WTC11 (cell line): ENCODE measurements at regions not wholly inside any gene's neighbourhood (a gene's known extent, or its start where the extent isn't known, plus 50 kb on each side); places are given as distances from the start of the nearest gene placed in this dataset.

Experiments used
- ATAC-seq: fragments of 200-7000 bp; cut with Tn5 transposase; 2 replicates; pipeline ENCODE4 v1.10.0; 2021; ENCODE audit warnings: mild to moderate bottlenecking, moderate library complexity
- CTCF ChIA-PET: fragments of 300-600 bp; sonication (Branson Sonifier 250); formaldehyde crosslinking; loops from one replicate; lab custom pipeline; 2021; ENCODE audit warnings: antibody characterized with exemption; lab: Charles Lee
- POLR2A ChIA-PET: fragments of 350-600 bp; sonication (Branson Sonifier 250); formaldehyde crosslinking; loops from one replicate; lab custom pipeline; 2021; ENCODE audit warnings: antibody characterized with exemption; lab: Charles Lee
- DNase-seq: peaks from one replicate; pipeline ENCODE4 v3.0.0; 2021; ENCODE audit warnings: low spot score
- H3K27ac Mint-ChIP-seq: 2 replicates; pipeline ENCODE4 v1.8.0; 2021; ENCODE audit warnings: mixed read lengths
- H3K27me3 Mint-ChIP-seq: 2 replicates; pipeline ENCODE4 v1.8.0; 2021; ENCODE audit warnings: low read depth, mild to moderate bottlenecking, moderate library complexity, mixed read lengths
- H3K36me3 Mint-ChIP-seq: 2 replicates; pipeline ENCODE4 v1.8.0; 2021; ENCODE audit warnings: mixed read lengths
- H3K4me1 Mint-ChIP-seq: 2 replicates; pipeline ENCODE4 v1.8.0; 2022; ENCODE audit warnings: mixed read lengths
- H3K4me3 Mint-ChIP-seq: 2 replicates; pipeline ENCODE4 v1.8.0; 2021; ENCODE audit warnings: mild to moderate bottlenecking, moderate library complexity, mixed read lengths
- H3K9me3 Mint-ChIP-seq: 2 replicates; pipeline ENCODE4 v1.8.0; 2021; ENCODE audit warnings: mixed read lengths
- CBFB ChIP-seq: sonication (generic); formaldehyde crosslinking; IDR thresholded peaks from 2 replicates; pipeline ENCODE4 v1.8.1; 2022; ENCODE audit warnings: mild to moderate bottlenecking, low read depth, missing genetic modification reagents
- CREB1 ChIP-seq: sonication (generic); formaldehyde crosslinking; IDR thresholded peaks from 2 replicates; pipeline ENCODE4 v1.8.0; 2023; ENCODE audit warnings: mild to moderate bottlenecking, missing genetic modification reagents
- ESRRA ChIP-seq: sonication (generic); formaldehyde crosslinking; IDR thresholded peaks from 2 replicates; pipeline ENCODE4 v1.8.1; 2022; ENCODE audit warnings: mild to moderate bottlenecking, missing genetic modification reagents, borderline replicate concordance
- FOXP1 ChIP-seq: sonication (generic); formaldehyde crosslinking; IDR thresholded peaks from 2 replicates; pipeline ENCODE4 v1.8.0; 2022; ENCODE audit warnings: missing genetic modification reagents, mild to moderate bottlenecking, moderate library complexity, borderline replicate concordance
- IRF2 ChIP-seq: sonication (generic); formaldehyde crosslinking; IDR thresholded peaks from 2 replicates; pipeline ENCODE4 v1.8.0; 2022; ENCODE audit warnings: low read depth, missing genetic modification reagents, borderline replicate concordance
- NFATC4 ChIP-seq: fragments of 250-450 bp; sonication (Bioruptor Pico); IDR thresholded peaks from 2 replicates; pipeline ENCODE4 v1.9.0; 2021; ENCODE audit warnings: mild to moderate bottlenecking
- NR3C1 ChIP-seq: sonication (generic); formaldehyde crosslinking; conservative IDR thresholded peaks from 2 replicates; pipeline ENCODE4 v1.8.1; 2023; ENCODE audit warnings: low read depth, mild to moderate bottlenecking, missing genetic modification reagents
- OVOL2 ChIP-seq: fragments of 250-450 bp; sonication (Bioruptor Pico); IDR thresholded peaks from 2 replicates; pipeline ENCODE4 v1.9.0; 2021; ENCODE audit warnings: mild to moderate bottlenecking, borderline replicate concordance
- PRRX2 ChIP-seq: fragments of 250-450 bp; sonication (Bioruptor Pico); IDR thresholded peaks from 2 replicates; pipeline ENCODE4 v1.8.0; 2021; ENCODE audit warnings: mild to moderate bottlenecking
- SMAD3 ChIP-seq: sonication (generic); formaldehyde crosslinking; IDR thresholded peaks from 2 replicates; pipeline ENCODE4 v1.8.0; 2022; ENCODE audit warnings: missing genetic modification reagents, mild to moderate bottlenecking, borderline replicate concordance
- TEAD4 ChIP-seq: sonication (generic); formaldehyde crosslinking; IDR thresholded peaks from 2 replicates; pipeline ENCODE4 v1.8.0; 2022; ENCODE audit warnings: mild to moderate bottlenecking, missing genetic modification reagents
- ZNF121 ChIP-seq: sonication (generic); formaldehyde crosslinking; IDR thresholded peaks from 2 replicates; pipeline ENCODE4 v1.8.0; 2023; ENCODE audit warnings: missing genetic modification reagents
- TF ChIP-seq, protein P1 (sequence below): sonication (generic); formaldehyde crosslinking; IDR thresholded peaks from 2 replicates; pipeline ENCODE4 v1.8.1; 2023; ENCODE audit warnings: mild to moderate bottlenecking, missing genetic modification reagents, borderline replicate concordance
- TF ChIP-seq, protein P2 (sequence below): sonication (generic); formaldehyde crosslinking; conservative IDR thresholded peaks from 2 replicates; pipeline ENCODE4 v1.8.1; 2023; ENCODE audit warnings: mild to moderate bottlenecking, low read depth, missing genetic modification reagents, moderate library complexity
- TF ChIP-seq, protein P3 (sequence below): fragments of 250-450 bp; sonication (Bioruptor Pico); IDR thresholded peaks from 2 replicates; pipeline ENCODE4 v1.9.0; 2021; ENCODE audit warnings: mild to moderate bottlenecking
- TF ChIP-seq, protein P4 (sequence below): sonication (generic); formaldehyde crosslinking; IDR thresholded peaks from 2 replicates; pipeline ENCODE4 v1.8.0; 2023; ENCODE audit warnings: missing genetic modification reagents, mild to moderate bottlenecking, borderline replicate concordance
- TF ChIP-seq, protein P5 (sequence below): sonication (generic); formaldehyde crosslinking; IDR thresholded peaks from 2 replicates; pipeline ENCODE4 v1.8.0; 2023; ENCODE audit warnings: missing genetic modification reagents

DNA sequence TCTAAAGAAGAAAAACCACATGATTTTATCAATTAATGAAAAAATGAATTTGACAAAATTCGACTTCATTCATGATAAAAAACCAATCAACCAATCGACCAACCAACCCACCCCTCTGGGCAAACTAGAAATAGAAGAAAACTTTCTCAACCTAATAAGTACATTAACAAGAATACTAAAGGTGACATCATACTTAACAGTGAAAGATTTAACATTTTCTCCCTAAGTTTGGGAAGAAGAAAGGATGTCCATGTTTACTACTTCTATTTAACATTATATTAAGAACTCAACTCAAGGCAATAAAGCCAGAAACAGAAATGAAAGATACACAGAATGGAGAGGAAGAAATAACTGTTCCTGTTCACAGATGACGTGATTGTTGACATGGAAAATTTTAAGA, 476.1 kb upstream of the MEF2C start:
- peaks cover 6% of the 10 kb centered on the region for H3K4me1 Mint-ChIP-seq
- no peaks in the 10 kb centered on the region for H3K27me3 Mint-ChIP-seq
- H3K36me3 Mint-ChIP-seq: no peaks in the 10 kb centered on the region
- POLR2A ChIA-PET: no interaction called here
- H3K9me3 Mint-ChIP-seq: no peaks in the 10 kb centered on the region
- DNase-seq (no peak), ATAC-seq (no peak)
- no peak overlapping the region for H3K27ac Mint-ChIP-seq
- CTCF ChIA-PET: no interaction called here
- H3K4me3 Mint-ChIP-seq: no peak overlapping the region
- no peak for TF ChIP-seq CREB1 (CRISPR knock-in tag)
- no peak for TF ChIP-seq TEAD4
- no peak for TF ChIP-seq CBFB (CRISPR knock-in tag)
- no peak for TF ChIP-seq NR3C1 (CRISPR knock-in tag)

DNA sequence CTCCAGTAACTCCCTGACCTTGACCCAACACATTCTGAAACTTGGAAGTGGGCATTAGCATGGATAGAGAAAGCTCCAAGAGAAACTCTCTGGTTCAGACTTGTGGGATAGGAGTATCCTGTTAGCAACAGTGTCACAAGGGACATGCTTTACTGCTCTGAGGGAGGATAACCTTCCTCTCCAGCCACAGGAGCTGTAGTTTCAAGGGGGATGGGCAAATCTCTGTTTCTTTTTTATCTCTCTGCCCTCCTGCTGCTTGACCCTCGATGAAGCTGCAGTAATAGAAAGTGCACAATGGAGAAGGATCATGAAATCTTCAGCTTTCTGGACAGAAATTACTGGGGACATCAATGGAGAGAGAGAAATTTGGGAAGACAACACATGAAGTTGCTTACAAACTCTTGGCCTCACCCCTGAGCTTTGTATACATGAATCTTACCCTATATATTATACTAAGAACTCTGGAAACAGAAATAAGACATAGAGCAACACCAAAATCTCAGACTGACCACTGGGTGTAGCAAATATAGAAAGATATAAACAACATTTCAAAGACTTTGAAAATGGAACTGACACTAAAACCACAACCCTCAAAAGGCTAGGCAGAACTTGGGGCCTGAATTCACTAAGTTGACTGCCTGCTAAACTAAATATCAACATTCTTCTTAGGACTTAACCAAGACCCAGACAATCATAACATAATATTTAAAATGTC, 471.0 kb upstream of the MEF2C start:
- CTCF ChIA-PET: interaction anchor here (0.5 kb wide), 1 partner anchor 903 kb away, joined by 3 read pairs; no protein-coding TSS in a partner anchor
- Mint-ChIP-seq H3K4me1 (peaks cover 7% of the 10 kb centered on the region), H3K27me3 (no peaks in the 10 kb centered on the region), H3K27ac (no peak overlapping the region; the same call in 1 of the 2 replicates), H3K9me3 (no peaks in the 10 kb centered on the region), H3K36me3 (no peaks in the 10 kb centered on the region), H3K4me3 (no peak overlapping the region)
- 0 out of 2 replicates have a peak, but pooled peaks have one; percentile 55 for ATAC-seq
- POLR2A ChIA-PET: no interaction called here
- TF ChIP-seq, protein P1, sequence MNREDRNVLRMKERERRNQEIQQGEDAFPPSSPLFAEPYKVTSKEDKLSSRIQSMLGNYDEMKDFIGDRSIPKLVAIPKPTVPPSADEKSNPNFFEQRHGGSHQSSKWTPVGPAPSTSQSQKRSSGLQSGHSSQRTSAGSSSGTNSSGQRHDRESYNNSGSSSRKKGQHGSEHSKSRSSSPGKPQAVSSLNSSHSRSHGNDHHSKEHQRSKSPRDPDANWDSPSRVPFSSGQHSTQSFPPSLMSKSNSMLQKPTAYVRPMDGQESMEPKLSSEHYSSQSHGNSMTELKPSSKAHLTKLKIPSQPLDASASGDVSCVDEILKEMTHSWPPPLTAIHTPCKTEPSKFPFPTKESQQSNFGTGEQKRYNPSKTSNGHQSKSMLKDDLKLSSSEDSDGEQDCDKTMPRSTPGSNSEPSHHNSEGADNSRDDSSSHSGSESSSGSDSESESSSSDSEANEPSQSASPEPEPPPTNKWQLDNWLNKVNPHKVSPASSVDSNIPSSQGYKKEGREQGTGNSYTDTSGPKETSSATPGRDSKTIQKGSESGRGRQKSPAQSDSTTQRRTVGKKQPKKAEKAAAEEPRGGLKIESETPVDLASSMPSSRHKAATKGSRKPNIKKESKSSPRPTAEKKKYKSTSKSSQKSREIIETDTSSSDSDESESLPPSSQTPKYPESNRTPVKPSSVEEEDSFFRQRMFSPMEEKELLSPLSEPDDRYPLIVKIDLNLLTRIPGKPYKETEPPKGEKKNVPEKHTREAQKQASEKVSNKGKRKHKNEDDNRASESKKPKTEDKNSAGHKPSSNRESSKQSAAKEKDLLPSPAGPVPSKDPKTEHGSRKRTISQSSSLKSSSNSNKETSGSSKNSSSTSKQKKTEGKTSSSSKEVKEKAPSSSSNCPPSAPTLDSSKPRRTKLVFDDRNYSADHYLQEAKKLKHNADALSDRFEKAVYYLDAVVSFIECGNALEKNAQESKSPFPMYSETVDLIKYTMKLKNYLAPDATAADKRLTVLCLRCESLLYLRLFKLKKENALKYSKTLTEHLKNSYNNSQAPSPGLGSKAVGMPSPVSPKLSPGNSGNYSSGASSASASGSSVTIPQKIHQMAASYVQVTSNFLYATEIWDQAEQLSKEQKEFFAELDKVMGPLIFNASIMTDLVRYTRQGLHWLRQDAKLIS (CRISPR knock-in tag): no peak
- TF ChIP-seq FOXP1 (no peak), SMAD3 (CRISPR knock-in tag) (no peak), IRF2 (CRISPR knock-in tag) (no peak), OVOL2 (no peak)
- TF ChIP-seq, protein P2, sequence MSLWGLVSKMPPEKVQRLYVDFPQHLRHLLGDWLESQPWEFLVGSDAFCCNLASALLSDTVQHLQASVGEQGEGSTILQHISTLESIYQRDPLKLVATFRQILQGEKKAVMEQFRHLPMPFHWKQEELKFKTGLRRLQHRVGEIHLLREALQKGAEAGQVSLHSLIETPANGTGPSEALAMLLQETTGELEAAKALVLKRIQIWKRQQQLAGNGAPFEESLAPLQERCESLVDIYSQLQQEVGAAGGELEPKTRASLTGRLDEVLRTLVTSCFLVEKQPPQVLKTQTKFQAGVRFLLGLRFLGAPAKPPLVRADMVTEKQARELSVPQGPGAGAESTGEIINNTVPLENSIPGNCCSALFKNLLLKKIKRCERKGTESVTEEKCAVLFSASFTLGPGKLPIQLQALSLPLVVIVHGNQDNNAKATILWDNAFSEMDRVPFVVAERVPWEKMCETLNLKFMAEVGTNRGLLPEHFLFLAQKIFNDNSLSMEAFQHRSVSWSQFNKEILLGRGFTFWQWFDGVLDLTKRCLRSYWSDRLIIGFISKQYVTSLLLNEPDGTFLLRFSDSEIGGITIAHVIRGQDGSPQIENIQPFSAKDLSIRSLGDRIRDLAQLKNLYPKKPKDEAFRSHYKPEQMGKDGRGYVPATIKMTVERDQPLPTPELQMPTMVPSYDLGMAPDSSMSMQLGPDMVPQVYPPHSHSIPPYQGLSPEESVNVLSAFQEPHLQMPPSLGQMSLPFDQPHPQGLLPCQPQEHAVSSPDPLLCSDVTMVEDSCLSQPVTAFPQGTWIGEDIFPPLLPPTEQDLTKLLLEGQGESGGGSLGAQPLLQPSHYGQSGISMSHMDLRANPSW (CRISPR knock-in tag): no peak
- TF ChIP-seq, protein P3, sequence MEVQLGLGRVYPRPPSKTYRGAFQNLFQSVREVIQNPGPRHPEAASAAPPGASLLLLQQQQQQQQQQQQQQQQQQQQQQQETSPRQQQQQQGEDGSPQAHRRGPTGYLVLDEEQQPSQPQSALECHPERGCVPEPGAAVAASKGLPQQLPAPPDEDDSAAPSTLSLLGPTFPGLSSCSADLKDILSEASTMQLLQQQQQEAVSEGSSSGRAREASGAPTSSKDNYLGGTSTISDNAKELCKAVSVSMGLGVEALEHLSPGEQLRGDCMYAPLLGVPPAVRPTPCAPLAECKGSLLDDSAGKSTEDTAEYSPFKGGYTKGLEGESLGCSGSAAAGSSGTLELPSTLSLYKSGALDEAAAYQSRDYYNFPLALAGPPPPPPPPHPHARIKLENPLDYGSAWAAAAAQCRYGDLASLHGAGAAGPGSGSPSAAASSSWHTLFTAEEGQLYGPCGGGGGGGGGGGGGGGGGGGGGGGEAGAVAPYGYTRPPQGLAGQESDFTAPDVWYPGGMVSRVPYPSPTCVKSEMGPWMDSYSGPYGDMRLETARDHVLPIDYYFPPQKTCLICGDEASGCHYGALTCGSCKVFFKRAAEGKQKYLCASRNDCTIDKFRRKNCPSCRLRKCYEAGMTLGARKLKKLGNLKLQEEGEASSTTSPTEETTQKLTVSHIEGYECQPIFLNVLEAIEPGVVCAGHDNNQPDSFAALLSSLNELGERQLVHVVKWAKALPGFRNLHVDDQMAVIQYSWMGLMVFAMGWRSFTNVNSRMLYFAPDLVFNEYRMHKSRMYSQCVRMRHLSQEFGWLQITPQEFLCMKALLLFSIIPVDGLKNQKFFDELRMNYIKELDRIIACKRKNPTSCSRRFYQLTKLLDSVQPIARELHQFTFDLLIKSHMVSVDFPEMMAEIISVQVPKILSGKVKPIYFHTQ: no peak
- no peak for DNase-seq

DNA sequence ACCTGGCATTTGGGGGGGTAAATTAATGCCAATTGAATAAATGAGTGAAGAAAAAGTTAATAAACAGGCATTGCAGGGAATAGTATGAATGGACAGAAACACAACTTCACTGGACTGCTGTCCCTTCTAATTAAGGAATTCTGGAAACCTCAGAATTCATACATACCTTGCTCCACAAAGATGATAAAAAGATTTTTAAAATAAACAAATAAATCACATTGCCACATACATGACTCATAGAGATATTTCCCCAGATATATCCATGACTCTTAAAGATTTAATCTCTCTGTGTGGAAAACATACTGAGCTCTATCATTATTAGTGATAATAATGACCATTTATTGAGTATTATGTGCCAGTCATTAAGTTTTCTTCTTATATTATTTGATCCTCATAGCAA, 469.0 kb upstream of the MEF2C start:
- Mint-ChIP-seq H3K27ac (no peak overlapping the region), H3K4me1 (peaks cover 7% of the 10 kb centered on the region), H3K4me3 (no peak overlapping the region), H3K36me3 (no peaks in the 10 kb centered on the region), H3K9me3 (no peaks in the 10 kb centered on the region), H3K27me3 (no peaks in the 10 kb centered on the region)
- ChIA-PET CTCF (no interaction called here), POLR2A (no interaction called here)
- DNase-seq (no peak), ATAC-seq (no peak)
- TF ChIP-seq PRRX2 (no peak), NFATC4 (CRISPR knock-in tag) (no peak), ESRRA (no peak), ZNF121 (CRISPR knock-in tag) (no peak), TEAD4 (no peak)
- TF ChIP-seq, protein P4, sequence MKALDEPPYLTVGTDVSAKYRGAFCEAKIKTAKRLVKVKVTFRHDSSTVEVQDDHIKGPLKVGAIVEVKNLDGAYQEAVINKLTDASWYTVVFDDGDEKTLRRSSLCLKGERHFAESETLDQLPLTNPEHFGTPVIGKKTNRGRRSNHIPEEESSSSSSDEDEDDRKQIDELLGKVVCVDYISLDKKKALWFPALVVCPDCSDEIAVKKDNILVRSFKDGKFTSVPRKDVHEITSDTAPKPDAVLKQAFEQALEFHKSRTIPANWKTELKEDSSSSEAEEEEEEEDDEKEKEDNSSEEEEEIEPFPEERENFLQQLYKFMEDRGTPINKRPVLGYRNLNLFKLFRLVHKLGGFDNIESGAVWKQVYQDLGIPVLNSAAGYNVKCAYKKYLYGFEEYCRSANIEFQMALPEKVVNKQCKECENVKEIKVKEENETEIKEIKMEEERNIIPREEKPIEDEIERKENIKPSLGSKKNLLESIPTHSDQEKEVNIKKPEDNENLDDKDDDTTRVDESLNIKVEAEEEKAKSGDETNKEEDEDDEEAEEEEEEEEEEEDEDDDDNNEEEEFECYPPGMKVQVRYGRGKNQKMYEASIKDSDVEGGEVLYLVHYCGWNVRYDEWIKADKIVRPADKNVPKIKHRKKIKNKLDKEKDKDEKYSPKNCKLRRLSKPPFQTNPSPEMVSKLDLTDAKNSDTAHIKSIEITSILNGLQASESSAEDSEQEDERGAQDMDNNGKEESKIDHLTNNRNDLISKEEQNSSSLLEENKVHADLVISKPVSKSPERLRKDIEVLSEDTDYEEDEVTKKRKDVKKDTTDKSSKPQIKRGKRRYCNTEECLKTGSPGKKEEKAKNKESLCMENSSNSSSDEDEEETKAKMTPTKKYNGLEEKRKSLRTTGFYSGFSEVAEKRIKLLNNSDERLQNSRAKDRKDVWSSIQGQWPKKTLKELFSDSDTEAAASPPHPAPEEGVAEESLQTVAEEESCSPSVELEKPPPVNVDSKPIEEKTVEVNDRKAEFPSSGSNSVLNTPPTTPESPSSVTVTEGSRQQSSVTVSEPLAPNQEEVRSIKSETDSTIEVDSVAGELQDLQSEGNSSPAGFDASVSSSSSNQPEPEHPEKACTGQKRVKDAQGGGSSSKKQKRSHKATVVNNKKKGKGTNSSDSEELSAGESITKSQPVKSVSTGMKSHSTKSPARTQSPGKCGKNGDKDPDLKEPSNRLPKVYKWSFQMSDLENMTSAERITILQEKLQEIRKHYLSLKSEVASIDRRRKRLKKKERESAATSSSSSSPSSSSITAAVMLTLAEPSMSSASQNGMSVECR (CRISPR knock-in tag): no peak
- TF ChIP-seq, protein P5, sequence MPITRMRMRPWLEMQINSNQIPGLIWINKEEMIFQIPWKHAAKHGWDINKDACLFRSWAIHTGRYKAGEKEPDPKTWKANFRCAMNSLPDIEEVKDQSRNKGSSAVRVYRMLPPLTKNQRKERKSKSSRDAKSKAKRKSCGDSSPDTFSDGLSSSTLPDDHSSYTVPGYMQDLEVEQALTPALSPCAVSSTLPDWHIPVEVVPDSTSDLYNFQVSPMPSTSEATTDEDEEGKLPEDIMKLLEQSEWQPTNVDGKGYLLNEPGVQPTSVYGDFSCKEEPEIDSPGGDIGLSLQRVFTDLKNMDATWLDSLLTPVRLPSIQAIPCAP: no peak
